NCI-H1694 treated with DMSO at 0.1 percent for 48 hours (cell line): ENCODE measurements at regions not wholly inside any gene's neighbourhood (a gene's known extent, or its start where the extent isn't known, plus 50 kb on each side); places are given as distances from the start of the nearest gene placed in this dataset.
A peak's percentile ranks its signal among the peaks of the same experiment; 100 is the strongest.

ENCODE experiments used
- DNase-seq: peaks from one replicate; lab custom pipeline; 2025; lab: John Stamatoyannopoulos, UW

DNA sequence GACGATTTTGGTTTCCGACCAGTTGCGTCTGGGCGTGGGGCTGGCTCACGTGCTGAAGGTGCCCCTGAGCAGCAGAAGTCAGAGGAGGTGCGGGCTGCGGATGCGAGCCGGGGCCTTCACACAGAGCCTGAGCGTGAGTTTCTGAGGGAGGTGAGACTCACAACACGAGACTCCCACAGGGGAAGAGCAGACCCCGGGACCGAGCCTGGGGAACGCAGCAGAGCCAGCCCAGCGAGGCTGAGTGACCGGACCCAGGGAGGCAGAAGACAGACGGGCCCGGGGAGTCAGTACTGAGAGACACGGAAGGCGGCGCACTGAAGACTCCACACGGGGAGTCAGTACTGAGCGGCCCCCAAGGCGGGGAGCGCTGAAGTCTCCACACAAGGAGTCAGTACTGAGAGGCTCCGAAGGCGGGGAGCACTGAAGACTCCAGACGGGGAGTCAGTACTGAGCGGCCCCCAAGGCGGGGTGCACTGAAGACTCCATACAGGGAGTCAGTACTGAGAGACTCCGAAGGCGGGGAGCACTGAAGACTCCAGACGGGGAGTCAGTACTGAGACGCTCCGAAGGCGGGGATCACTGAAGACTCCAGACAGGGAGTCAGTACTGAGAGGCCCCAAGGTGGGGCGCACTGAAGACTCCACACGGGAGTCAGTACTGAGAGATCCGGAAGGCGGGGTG is 77.8 kb downstream of the DLL1 start:
- DNase-seq, result no peak

DNA sequence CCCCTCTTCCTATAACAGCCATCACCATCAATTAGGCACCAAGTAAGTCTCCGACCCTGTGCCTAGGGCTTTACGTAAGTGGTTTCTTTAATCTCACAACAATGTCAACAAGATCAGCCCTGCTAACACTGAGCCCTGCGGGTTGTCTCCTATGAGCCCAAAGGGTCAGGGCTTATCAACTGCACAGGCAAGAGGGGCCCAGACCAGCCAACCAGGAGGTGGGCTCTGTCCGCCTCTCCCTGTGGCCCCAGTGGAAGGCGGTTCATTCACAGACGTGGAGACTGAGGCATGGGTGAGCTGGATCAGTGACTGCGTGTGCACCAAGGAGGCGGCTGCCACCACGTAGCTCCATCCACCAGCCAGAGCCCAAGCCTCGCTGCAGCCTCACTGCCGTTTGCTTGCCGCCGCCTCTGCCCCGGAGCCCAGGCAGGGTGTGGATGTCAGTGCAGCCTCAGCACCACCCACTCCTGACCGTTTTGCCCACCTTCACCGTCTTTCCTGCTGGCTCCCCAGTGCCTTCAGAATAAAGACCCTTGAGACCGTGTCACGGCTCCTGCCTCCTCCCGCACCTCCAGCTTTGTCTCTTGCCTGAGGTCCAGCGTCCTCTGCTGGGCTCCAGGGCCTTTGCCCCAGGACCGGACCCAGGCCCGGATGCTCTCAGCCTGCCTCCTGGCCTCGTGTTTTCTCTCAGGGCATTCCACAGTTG is 78.7 kb downstream of the DLL1 start:
- DNase-seq, result no peak

DNA sequence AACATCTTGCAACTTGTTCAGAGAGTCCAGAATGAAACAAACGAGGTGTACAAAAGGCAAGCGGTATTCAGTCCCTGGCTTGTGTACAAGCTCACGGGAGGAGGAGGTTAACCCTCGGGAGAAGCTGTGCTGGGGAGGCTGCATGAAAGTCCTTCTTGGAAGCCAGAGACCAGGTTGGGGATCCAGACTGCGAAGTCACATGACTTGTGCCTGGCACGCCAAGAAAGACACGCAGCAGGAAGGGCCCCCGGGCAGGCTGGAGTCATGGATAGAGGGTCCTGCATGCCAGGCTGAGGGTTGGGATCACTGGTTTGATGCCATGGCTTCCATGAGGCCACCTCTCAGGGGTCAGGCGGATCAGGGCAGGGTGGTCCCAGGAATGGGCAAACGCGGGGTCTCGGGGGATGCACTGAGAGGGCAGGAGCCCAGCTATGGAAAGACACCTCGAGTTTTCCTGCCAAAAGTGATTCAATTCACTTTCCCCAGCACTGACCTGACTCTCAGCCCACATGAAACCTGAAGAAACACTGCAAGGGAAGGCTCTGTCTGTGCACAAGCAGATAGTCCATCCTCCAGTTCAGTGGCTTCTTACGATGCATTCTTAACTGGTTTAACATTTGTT is 79.4 kb downstream of the DLL1 start:
- no peak for DNase-seq

DNA sequence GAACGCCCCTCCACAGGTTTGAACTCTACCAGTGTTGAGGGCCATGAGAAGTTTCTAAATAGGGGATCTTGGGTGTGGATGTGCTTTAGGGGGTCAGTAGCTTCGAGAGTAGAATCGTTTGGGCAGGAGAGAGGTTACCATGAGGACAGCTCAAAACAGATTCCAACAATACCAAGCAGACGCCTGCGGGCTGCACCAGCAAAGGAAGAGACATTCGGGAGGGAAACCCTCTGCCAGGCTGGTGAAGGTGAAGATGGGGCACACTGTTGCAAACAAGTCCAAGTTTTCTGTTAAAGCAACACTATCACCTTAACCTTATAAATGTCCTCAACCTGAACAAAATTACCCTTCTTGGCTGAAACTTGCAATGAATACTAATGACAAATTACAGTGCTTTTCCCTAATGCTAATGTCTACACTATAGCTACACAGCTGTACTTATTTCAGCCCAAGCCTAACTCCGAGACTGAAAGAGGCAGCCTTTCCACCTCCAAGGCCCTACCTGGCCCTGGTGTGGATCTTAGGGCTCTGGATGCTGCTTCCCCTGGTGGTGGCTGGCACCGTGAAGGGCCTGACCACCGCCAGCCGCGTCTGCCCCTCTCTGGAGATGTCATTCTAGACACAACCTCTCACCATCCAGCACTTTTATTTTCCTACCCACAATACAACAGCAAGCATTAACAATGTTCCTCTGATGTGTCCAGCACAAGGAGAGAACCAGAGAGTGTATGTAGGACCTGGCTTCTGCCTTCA is 80.1 kb downstream of the DLL1 start:
- DNase-seq, result no peak

DNA sequence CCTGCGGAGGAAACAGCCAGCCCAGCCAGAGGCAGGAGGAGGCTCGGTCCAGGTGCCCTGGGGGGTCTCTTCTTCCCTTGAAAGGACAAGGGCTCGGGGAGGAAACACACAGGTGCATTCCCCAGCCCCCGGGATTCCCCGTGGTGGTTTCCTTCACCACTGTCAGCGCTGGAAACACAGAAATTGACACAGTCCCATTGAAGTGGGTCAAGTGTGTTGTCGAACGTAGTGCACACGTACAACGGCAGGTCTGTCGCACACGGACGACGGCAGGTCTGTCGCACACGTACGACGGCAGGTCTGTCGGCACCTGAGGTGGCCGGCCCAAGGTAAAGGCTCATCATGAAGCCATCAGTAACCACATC is 80.9 kb downstream of the DLL1 start:
- no peak for DNase-seq

DNA sequence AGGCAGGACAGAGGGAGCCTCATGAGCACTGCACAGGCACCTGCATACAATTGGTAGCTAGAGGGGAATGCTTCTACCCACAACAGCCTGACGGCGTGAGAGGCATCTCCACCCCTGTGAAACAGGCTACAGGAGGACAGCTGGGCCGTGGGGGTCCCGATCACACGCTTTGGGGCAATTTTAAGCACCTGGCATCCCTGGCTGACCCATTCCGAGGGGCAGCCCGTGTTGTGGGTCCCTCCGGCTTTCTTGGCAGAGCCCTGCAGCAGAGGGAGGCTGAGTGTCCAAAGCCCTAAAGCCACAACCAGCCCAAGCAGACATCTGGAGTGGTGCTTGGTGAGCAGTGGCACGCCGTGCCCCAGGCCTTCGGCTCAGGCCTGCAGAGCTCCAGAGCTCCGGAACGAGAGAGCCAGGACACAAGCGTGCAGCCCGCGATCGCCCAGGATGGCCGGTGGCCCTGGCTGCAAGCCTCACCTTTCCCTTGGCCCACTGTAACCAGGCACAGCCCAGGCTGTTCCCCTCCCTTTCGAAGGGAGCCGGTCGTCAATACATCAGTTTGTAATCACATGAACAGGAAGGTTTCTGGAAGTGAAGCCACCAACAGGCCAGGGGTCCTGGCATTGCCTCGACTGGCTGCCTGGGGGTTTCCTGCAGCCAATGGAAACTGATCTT is 81.4 kb downstream of the DLL1 start:
- DNase-seq, result no peak

DNA sequence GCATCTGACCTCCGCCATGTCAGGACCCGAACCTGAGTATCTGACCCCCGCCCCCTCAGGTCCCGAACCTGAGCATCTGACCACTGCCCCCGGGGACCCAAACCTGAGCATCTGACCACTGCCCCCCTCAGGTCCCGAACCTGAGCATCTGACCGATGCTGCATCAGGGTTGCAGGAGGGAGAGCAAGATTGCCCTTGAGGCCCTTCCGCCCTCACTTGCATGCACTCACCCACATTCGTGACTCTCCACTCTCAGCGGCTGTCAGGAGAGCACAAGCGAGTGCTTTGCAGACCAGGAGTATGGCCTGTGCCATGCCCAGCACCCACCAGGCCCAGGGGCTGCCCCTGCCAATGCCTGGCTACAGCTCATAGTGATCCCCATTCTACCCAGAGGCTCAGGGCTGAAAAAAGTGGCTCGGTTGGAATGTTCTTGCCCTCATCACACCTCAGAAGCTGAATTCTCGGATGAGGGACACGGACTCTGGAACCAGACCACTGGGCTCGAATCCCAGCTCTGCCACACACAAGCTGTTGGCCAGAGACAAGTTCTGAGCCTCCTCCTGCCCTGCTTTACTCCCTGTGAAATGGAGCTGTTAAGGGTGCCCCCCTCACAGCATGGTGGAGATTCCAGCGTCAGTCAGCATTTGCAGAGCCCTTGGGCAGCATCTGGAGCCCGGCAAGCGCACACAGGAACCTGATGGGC is 82.1 kb downstream of the DLL1 start:
- DNase-seq, result no peak

DNA sequence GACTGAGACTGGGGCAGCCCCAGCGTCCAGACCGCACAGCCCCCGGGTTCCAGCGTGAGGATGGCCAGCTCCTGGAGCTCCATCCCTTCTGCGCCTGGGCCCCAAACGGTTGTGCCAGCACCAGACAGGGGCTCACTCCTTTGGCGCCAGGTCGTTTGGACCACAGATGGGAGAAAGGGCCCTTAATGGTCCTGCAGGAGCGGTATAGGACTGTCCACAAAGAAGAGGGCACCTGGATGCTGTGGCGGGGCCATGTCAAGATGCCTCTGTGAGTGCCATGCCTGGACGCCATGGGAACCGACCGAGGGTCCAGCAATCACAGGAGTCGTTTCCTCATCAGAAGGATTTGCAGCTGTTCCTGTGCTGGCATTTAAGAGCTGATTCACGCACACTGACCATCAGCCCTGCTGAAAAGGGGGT is 82.7 kb downstream of the DLL1 start:
- DNase-seq, result no peak

DNA sequence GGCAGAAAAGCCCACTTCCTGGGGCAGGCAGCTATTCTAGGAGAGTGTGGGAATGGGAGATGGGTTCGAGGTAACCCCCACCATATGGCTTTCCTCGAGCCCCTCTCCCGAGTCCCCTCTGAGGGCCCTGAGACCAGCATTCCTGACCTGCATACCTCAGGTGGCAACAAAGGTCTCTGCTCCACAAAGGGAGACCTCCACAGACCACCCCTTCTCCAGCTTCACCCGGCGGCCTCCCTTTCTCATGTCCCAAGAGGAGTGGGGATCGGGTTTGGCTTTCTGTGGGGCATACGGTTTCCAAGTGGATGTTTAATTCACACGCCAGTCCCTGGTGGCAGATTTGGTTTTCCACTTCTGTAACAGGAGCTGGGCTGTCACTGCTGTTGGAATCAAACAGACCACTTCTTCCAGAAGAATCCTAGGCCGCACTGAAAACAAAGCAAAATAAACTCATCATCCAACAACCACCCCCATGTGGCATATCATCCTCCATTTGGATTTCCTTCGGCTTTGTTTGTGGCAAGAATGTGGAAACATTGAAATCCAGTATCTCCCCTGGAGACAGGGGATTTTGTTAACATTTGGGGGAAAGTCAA is 83.2 kb downstream of the DLL1 start:
- no peak for DNase-seq

DNA sequence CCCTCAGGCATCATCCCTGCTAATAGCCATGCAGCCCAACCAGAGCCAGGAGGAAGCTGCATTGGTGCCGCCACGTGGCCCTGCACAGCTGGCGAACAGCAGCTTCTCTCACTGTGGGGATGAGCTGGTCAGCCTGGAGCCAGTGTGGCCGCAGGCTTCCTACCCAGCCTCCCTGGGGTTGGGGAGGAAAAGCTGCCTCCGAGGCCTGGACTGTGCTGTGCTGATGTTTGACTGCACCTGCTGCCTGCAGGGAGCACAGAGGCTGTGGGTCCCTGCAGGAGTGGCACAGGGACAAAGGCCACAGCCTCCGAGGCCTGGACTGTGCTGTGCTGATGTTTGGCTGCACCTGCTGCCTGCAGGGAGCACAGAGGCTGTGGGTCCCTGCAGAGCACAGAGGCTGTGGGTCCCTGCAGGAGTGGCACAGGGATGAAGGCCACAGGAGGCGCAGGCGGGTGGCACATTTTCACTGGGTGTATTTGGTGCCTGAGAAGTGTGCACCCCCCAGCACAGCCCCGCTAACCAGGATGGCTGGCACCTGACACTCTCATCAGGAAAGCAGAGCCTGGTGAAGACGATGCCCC is 83.9 kb downstream of the DLL1 start:
- DNase-seq, result no peak

DNA sequence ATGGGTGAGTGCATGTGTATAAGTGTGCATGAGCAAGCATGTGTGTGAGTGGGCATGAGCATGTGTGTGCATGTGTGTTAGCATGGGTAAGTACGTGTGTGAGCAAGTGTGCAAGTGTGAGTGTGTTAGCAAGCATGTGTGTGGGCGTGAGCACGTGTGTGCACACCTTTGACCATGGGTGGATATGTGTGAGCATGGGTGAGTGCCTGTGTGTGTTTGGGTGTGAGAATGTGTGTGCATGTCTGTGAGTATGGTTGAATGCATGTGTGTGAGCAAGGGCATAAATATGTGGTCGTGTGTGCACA is 84.6 kb downstream of the DLL1 start:
- DNase-seq, result no peak

DNA sequence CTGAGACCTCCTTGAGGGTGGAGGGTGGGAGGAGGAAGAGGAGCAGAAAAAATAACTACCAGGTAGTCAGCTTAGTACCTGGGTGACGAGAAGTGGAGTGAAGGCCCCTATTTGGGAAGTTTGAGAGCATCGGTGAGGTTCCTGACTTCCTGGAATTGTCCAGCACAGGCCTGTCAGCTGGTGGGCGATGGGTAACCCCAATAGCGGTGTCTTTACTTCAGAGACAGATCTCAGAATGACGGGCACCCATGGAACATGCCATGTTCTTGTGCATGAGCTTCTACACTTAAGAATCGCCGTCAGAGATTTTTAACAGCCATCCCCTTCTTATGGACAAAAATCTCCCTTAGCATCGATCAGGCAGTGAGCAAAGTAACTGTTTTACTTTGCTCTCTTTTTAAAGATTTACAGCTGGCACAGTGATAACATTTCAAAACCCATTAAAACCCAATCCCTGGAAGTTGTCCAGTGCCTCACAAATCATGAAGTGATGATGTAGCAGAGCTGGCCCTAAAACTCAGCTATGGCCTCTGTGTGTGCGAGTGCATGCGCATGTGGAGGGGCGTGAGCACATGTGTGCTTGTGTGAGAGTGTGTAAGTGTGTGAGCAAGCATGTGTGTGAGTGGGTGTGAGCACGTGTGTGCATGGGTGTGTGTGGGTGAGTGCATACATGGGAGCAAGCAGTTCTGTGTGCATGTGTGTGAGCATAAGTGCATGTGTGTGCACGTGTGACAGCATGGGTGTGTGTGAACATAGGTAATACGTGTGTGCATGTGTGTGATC is 85.2 kb downstream of the DLL1 start:
- no peak for DNase-seq

DNA sequence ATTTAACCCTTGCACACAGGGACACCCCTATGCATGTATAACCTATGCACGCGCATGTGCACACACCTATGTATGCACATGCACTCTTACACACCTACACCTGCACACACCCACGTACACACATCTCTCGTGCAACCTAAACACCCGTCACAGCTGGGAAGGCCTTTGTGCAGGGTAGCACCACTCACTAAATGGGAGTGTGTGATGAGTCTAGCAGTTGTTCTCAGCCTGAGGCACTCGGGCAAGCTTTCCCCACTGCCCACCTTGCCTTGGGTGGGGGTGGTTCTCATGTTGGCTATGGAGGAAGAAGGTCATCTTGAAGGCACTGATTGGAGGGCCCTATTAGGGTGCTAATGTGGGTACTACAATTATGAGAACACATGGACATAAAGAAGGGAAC is 85.8 kb downstream of the DLL1 start:
- DNase-seq, result no peak

DNA sequence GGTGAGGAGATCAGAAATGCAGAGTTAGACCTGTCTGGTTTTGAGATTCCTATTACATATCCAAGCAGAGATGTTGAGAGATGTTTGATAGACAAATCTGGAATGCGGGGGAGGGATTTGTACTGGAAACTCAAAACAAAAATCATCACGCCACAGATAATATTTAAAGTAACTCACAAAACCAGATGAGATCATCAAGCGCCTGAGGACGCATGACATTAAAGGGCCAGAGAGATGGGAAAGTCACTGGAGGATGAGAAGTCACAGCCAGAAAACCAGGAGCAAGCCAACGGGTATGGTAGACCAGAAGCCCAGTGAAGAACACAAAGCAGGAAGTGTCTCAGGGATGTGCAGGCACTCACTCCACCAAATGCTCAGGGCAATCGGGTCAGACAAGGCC is 87.7 kb downstream of the DLL1 start:
- no peak for DNase-seq

DNA sequence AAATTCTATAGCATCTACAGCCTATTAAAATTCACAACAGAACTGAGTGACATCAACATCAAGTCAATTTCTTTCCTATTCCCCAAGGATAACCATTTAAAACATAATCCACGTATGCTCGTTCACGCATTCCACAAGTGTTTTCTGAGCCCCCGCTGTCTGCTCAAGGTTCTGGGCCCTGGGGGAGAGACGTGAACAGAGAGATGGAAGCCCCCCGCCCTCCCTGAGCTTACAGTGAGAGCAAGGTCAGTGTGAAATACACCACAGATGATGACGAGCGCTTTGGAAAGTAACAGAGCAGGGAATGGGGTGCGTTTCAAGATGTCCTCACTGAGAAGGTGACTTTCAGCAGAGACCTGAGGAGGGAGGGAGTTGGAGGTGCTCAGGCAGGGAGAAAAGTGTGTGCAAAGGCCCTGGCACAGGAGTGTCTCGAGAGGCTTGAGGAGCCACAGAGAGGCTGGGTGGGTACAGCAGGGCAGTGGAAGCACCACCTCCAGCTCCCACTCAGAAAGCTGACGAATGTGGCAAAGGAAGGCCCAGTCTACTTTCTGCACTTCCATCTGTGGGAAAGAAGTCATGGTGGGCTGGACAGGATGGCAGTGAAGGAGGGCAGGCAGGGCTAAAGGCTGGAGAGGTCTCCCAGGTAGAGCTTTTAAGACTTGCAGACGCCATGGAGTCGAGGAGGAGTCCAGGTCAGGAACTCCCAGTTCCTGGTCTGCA is 88.3 kb downstream of the DLL1 start:
- DNase-seq, result no peak

DNA sequence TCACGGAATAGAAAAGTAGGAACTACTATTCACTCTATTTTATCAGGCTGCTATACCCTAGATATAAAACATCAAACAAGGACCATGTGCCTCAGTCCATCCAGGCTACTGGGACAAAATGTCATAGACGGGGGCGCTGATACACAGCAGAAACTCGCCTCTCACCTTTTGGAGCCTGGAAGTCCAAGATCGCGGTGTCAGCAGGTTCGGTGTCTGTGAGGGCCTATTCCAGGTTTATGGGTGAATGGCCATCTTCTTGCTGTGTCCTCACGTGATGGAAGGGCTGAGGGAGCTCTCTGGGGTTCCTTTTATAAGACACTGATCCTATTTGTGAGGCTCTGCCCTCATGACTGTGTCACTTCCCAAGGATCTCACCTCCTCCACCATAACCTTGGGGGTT is 89.5 kb downstream of the DLL1 start:
- no peak for DNase-seq

DNA sequence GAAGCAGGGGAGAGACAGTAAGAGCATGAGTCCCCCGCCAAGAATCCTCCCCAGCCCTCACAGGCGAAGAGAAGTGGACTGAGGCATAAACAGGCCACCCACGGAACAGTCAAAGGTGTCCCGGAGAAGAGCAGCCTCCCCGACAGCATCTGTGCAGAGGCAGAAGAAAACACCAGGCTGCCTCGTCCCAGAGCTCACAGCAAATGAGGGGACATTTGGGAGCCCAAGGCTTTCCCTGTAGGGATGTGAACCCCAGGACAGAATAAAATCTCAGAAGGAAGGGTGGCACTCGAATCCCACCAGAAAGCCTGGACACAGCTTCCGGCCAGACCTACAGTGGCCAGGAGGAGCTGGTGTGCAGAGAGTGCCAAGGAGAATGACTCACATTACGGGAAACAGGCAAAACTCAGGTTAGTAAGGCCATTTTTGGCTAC is 90.4 kb downstream of the DLL1 start:
- DNase-seq, result no peak

DNA sequence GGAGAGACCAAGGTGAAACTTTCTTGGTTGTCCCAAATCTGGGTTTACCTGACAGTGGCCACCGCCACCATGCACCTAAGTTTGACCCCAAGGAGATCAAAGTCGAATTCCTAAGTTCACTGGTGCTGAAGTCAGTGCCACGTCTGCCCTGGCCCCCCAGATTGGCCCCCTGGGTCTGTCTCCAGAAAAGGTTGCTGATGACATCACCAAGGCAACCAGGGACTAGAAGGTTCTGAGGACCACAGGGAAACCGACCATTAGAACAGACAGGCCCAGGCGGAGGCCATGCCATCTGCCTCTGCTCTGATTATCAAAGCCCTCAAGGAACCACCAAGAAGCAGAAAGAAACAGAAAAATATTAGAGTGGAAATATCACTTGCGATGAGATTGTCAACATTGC is 91.2 kb downstream of the DLL1 start:
- DNase-seq, result no peak

DNA sequence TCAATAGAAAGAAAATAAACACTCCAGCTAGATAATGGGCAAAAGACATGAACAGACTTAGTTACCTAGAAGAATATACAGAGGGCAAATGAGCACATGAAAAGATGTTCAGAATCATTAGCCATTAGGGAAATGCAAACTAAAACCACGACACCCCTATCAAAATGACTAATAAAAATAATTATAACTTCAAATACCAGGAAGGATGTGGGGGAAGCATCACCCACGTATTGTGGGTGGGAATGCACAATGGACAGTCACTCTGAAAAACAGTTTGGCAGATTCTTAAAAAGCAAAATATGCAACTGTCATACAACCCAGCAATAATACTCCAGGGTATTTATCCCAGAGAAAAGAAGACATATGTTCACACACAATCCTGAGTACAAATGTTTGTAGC is 92.6 kb downstream of the DLL1 start:
- DNase-seq, result peak; percentile 69
